HepG2 (cell line): ENCODE measurements at regions not wholly inside any gene's neighbourhood (a gene's known extent, or its start where the extent isn't known, plus 50 kb on each side); places are given as distances from the start of the nearest gene placed in this dataset.

Source experiments
- ARID4A ChIP-seq: sonication (generic); formaldehyde crosslinking; IDR thresholded peaks from 2 replicates; pipeline ENCODE4 v1.5.0; 2020; ENCODE audit warnings: mild to moderate bottlenecking, missing genetic modification reagents, borderline replicate concordance
- HDAC2 ChIP-seq: sonication (generic); formaldehyde crosslinking; IDR thresholded peaks from 2 replicates; pipeline ENCODE4 v1.4.0; 2020; ENCODE audit warnings: missing genetic modification reagents
- HMG20A ChIP-seq: IDR thresholded peaks from 2 replicates; pipeline ENCODE4 v1.6.1; 2016; ENCODE audit warnings: borderline replicate concordance
- HMGXB4 ChIP-seq, 2 experiments: sonication (generic) in 1 of 2; formaldehyde crosslinking in 1 of 2; IDR thresholded peaks; 2 replicates each; pipeline versions ENCODE4 v1.4.0 to v1.6.1; 2018 to 2020; ENCODE audit warnings: missing genetic modification reagents in 2 of 2, borderline replicate concordance in 1 of 2, low read depth in 1 of 2, mild to moderate bottlenecking in 1 of 2, missing biosample characterization in 1 of 2
- MAX ChIP-seq: IDR thresholded peaks from 2 replicates; pipeline ENCODE4 v1.6.1; 2012; ENCODE audit warnings: inconsistent platforms
- NFKB2 ChIP-seq: sonication (generic); formaldehyde crosslinking; IDR thresholded peaks from 2 replicates; pipeline ENCODE4 v1.4.0; 2020; ENCODE audit warnings: missing genetic modification reagents, borderline replicate concordance
- NR2F6 ChIP-seq, 2 experiments: IDR thresholded peaks; 2 replicates each; pipeline ENCODE4 v1.6.1; 2016; ENCODE audit warnings: antibody characterized with exemption in 1 of 2, mild to moderate bottlenecking in 1 of 2
- RARA ChIP-seq: IDR thresholded peaks from 2 replicates; pipeline ENCODE4 v1.6.1; 2016; ENCODE audit warnings: missing genetic modification reagents, missing compliant biosample characterization
- REXO4 ChIP-seq: sonication (generic); formaldehyde crosslinking; IDR thresholded peaks from 2 replicates; pipeline ENCODE4 v1.8.0; 2022; ENCODE audit warnings: missing genetic modification reagents, mild to moderate bottlenecking, borderline replicate concordance
- SIX4 ChIP-seq: sonication (generic); formaldehyde crosslinking; IDR thresholded peaks from 2 replicates; pipeline ENCODE4 v1.4.0; 2020; ENCODE audit warnings: missing genetic modification reagents
- SMAD9 ChIP-seq: sonication (generic); formaldehyde crosslinking; IDR thresholded peaks from 2 replicates; pipeline ENCODE4 v1.5.1; 2020; ENCODE audit warnings: mild to moderate bottlenecking, missing genetic modification reagents
- ZNF432 ChIP-seq: sonication (generic); formaldehyde crosslinking; IDR thresholded peaks from 2 replicates; pipeline ENCODE4 v1.5.0; 2020; ENCODE audit warnings: missing genetic modification reagents, mild to moderate bottlenecking, borderline replicate concordance
- TF ChIP-seq, protein P1 (sequence below): IDR thresholded peaks from 2 replicates; pipeline ENCODE4 v1.6.1; 2016
- TF ChIP-seq, protein P2 (sequence below): sonication (generic); formaldehyde crosslinking; IDR thresholded peaks from 2 replicates; pipeline ENCODE4 v1.4.0; 2020; ENCODE audit warnings: missing genetic modification reagents
- TF ChIP-seq, protein P3 (sequence below): sonication (generic); formaldehyde crosslinking; IDR thresholded peaks from 2 replicates; pipeline ENCODE4 v1.8.1; 2022; ENCODE audit warnings: mild to moderate bottlenecking, missing genetic modification reagents

DNA sequence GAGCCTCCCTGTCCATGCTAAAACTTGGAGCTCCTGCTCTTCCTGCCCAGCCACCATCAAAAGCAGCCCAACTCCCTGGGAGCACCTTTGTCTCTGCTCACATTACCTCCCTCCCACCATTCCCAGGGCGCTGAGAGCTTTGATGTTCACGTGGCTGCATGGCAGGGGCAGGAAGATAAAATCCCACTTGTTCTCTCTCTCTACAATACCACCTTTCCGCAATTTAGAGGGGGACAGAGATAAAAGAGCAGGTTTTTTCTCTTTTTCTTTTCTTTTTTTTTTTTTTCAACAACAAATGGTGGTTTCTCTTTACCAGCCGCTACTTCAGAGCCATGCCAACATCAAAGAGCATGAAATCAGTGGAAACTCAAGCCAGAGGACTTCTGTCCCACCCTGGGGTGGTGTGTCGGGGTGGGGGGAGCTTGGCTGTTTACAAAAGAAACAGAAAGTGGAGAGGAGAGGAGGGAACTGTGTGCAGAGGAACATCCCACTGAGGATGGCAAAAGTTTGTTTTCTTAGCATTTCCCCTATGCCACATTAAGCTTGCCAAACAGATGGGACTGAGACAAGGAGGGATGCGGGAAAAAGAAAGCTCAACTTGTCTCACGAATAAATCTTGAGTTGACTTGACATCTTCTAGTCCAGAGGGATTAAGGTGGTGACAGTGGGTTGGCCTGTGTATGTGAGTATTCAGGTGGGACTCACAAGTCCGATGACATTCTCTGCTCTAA is 103.7 kb upstream of the NUDT4 start (continued):
- TF ChIP-seq HMGXB4 (CRISPR knock-in tag; IDR thresholded peaks at IDR 0.05; ENCODE audit: borderline replicate concordance in 1 of 2, low read depth in 1 of 2): no peak
- TF ChIP-seq RARA (CRISPR knock-in tag): peak; percentile 3; the same call in 1 of the 2 replicates
- TF ChIP-seq ZNF432: no peak
- peak; percentile 45; the same call in 1 of the 2 replicates for TF ChIP-seq SIX4 (CRISPR knock-in tag)
- TF ChIP-seq ARID4A (CRISPR knock-in tag): 0 out of 2 replicates have a peak, but pooled peaks have one; percentile 13
- peak; percentile 82 for TF ChIP-seq HMG20A (CRISPR knock-in tag)
- TF ChIP-seq REXO4 (CRISPR knock-in tag): no peak
- peak; percentile 20; the same call in 1 of the 2 replicates for TF ChIP-seq NR2F6 (IDR thresholded peaks at IDR 0.05)
- TF ChIP-seq NR2F6 (CRISPR knock-in tag; IDR thresholded peaks at IDR 0.05): peak; percentile 15; the same call in 1 of the 2 replicates
- TF ChIP-seq, protein P1, sequence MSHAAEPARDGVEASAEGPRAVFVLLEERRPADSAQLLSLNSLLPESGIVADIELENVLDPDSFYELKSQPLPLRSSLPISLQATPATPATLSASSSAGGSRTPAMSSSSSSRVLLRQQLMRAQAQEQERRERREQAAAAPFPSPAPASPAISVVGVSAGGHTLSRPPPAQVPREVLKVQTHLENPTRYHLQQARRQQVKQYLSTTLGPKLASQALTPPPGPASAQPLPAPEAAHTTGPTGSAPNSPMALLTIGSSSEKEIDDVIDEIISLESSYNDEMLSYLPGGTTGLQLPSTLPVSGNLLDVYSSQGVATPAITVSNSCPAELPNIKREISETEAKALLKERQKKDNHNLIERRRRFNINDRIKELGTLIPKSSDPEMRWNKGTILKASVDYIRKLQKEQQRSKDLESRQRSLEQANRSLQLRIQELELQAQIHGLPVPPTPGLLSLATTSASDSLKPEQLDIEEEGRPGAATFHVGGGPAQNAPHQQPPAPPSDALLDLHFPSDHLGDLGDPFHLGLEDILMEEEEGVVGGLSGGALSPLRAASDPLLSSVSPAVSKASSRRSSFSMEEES (CRISPR knock-in tag): 0 out of 2 replicates have a peak, but pooled peaks have one; percentile 43
- no peak for TF ChIP-seq SMAD9 (CRISPR knock-in tag)
- TF ChIP-seq, protein P2, sequence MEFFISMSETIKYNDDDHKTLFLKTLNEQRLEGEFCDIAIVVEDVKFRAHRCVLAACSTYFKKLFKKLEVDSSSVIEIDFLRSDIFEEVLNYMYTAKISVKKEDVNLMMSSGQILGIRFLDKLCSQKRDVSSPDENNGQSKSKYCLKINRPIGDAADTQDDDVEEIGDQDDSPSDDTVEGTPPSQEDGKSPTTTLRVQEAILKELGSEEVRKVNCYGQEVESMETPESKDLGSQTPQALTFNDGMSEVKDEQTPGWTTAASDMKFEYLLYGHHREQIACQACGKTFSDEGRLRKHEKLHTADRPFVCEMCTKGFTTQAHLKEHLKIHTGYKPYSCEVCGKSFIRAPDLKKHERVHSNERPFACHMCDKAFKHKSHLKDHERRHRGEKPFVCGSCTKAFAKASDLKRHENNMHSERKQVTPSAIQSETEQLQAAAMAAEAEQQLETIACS (CRISPR knock-in tag): no peak
- TF ChIP-seq MAX: peak; percentile 87
- 0 out of 2 replicates have a peak, but pooled peaks have one; percentile 30 for TF ChIP-seq NFKB2 (CRISPR knock-in tag)
- TF ChIP-seq HDAC2 (CRISPR knock-in tag): 0 out of 2 replicates have a peak, but pooled peaks have one; percentile 11
- TF ChIP-seq, protein P3, sequence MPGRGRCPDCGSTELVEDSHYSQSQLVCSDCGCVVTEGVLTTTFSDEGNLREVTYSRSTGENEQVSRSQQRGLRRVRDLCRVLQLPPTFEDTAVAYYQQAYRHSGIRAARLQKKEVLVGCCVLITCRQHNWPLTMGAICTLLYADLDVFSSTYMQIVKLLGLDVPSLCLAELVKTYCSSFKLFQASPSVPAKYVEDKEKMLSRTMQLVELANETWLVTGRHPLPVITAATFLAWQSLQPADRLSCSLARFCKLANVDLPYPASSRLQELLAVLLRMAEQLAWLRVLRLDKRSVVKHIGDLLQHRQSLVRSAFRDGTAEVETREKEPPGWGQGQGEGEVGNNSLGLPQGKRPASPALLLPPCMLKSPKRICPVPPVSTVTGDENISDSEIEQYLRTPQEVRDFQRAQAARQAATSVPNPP (CRISPR knock-in tag): no peak
